ENCODE measurements at regions not wholly inside any gene's neighbourhood (a gene's known extent, or its start where the extent isn't known, plus 50 kb on each side); places are given as distances from the start of the nearest gene placed in this dataset.

GRCh38 chr2:120423167-120423943 lies 77.4 kb downstream of the INHBB start:
- ChIA-PET POLR2A (no interaction called here), CTCF (no interaction called here)

- ChIA-PET CTCF (no interaction called here), POLR2A (no interaction called here)
These were observed 78.4 kb downstream of the INHBB start for GRCh38 chr2:120424274-120424796.

GRCh38 chr2:120425014-120425413 lies 79.1 kb downstream of the INHBB start:
- ChIA-PET CTCF (no interaction called here), POLR2A (no interaction called here)

GRCh38 chr2:120428748-120429147 lies 82.8 kb downstream of the INHBB start:
- ChIA-PET CTCF (no interaction called here), POLR2A (no interaction called here)

- ChIA-PET POLR2A (no interaction called here), CTCF (no interaction called here)
These were observed 83.9 kb downstream of the INHBB start for GRCh38 chr2:120429586-120430500.

GRCh38 chr2:120430501-120430830 lies 84.5 kb downstream of the INHBB start:
- CTCF ChIA-PET, result no interaction called here
- POLR2A ChIA-PET, result no interaction called here

GRCh38 chr2:120430957-120431356 lies 85.0 kb downstream of the INHBB start:
- CTCF ChIA-PET, result no interaction called here

GRCh38 chr2:120431386-120432292 lies 85.7 kb downstream of the INHBB start:
- ChIA-PET CTCF (no interaction called here), POLR2A (no interaction called here)

More at GRCh38 chr2:120430957-120431356, 85.0 kb downstream of the INHBB start:
- POLR2A ChIA-PET, result no interaction called here

GRCh38 chr2:120432293-120432975 lies 86.5 kb downstream of the INHBB start:
- ChIA-PET POLR2A (no interaction called here), CTCF (interaction anchor here (1.1 kb wide), 1 partner anchor 9 kb away, joined by 3 read pairs; no protein-coding TSS in a partner anchor)

- POLR2A ChIA-PET, result no interaction called here
These were observed 87.3 kb downstream of the INHBB start for GRCh38 chr2:120432976-120433815.

GRCh38 chr2:120433816-120434290 lies 87.9 kb downstream of the INHBB start:
- POLR2A ChIA-PET, result no interaction called here
- CTCF ChIA-PET, result no interaction called here

More at GRCh38 chr2:120432976-120433815, 87.3 kb downstream of the INHBB start:
- CTCF ChIA-PET, result interaction anchor here (1.1 kb wide), 1 partner anchor 8 kb away, joined by 3 read pairs; no protein-coding TSS in a partner anchor

- ChIA-PET POLR2A (no interaction called here), CTCF (no interaction called here)
These were observed 88.8 kb downstream of the INHBB start for GRCh38 chr2:120434492-120435308.

GRCh38 chr2:120435671-120436459 lies 89.9 kb downstream of the INHBB start:
- ChIA-PET CTCF (no interaction called here), POLR2A (interaction anchor here (0.6 kb wide), 1 partner anchor 182 kb away, joined by 3 read pairs; no protein-coding TSS in a partner anchor)

- CTCF ChIA-PET, result no interaction called here
- POLR2A ChIA-PET, result interaction anchor here (0.6 kb wide), 1 partner anchor 181 kb away, joined by 3 read pairs; no protein-coding TSS in a partner anchor
These were observed 90.5 kb downstream of the INHBB start for GRCh38 chr2:120436460-120436739.

GRCh38 chr2:120436885-120437603 lies 91.1 kb downstream of the INHBB start:
- ChIA-PET CTCF (no interaction called here), POLR2A (interaction anchor here (0.6 kb wide), 1 partner anchor 181 kb away, joined by 3 read pairs; no protein-coding TSS in a partner anchor)

GRCh38 chr2:120437604-120438000 lies 91.7 kb downstream of the INHBB start:
- CTCF ChIA-PET, result no interaction called here

More at GRCh38 chr2:120437604-120438000, 91.7 kb downstream of the INHBB start:
- POLR2A ChIA-PET, result no interaction called here

Data from activated CD8-positive, alpha-beta memory T cell treated with anti-CD3 and anti-CD28 coated beads for 36 hours (primary cell).